ENCODE measurements at regions not wholly inside any gene's neighbourhood (a gene's known extent, or its start where the extent isn't known, plus 50 kb on each side); places are given as distances from the start of the nearest gene placed in this dataset.

DNA sequence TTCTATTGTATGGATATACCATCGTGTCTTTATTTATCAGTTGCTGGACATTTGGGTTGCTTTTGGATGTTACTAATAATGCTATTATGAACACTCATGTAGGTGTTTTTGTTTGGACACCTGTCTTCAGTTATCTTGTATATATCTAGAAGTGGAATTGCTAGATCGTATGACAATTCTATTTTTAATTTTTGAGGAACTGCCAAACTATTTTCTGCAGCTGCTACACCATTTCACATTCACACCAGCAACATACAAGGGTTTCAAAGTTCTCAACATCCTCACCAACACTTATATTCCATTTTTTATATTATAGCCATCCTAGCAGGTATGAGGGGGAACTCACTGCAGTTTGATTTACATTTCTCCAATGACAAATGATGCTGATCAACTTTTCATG is 324.6 kb downstream of the CAAP1 start:
- no peak for TF ChIP-seq GATA2 (IDR thresholded peaks at IDR 0.05; ENCODE audit: low read depth, low read length)
- TF ChIP-seq GATA3 (IDR thresholded peaks at IDR 0.05; ENCODE audit: low read depth, low read length), result no peak
